SK-N-MC (cell line): ENCODE measurements at regions not wholly inside any gene's neighbourhood (a gene's known extent, or its start where the extent isn't known, plus 50 kb on each side); places are given as distances from the start of the nearest gene placed in this dataset.
A peak's percentile ranks its signal among the peaks of the same experiment; 100 is the strongest.

ENCODE experiments used
- DNase-seq: peaks from one replicate; pipeline ENCODE4 v3.0.0-alpha.2; 2011; ENCODE audit warnings: low read depth, low spot score
- H3K27ac ChIP-seq: fragments of 200-600 bp; sonication (generic); 2 replicates; pipeline ENCODE4 v1.5.1; 2016; ENCODE audit warnings: mixed run types
- H3K36me3 ChIP-seq: fragments of 200-600 bp; sonication (generic); 2 replicates; pipeline ENCODE4 v1.6.1; 2017; ENCODE audit warnings: antibody characterized with exemption, low read length, mixed read lengths; ENCODE audit not compliant: insufficient read depth
- H3K4me3 ChIP-seq: fragments of 200-600 bp; sonication (generic); 2 replicates; pipeline ENCODE4 v1.5.1; 2016
- H3K9ac ChIP-seq: fragments of 200-600 bp; sonication (generic); 2 replicates; pipeline ENCODE4 v1.8.0; 2017; ENCODE audit warnings: mixed run types, mixed read lengths; ENCODE audit not compliant: insufficient read length
- H3K9me3 ChIP-seq: fragments of 200-600 bp; sonication (generic); 2 replicates; pipeline ENCODE4 v1.6.1; 2017; ENCODE audit warnings: low read depth, mild to moderate bottlenecking, antibody characterized with exemption, low read length, moderate library complexity, mixed read lengths
- EZH2 ChIP-seq: fragments of 200-600 bp; sonication (generic); IDR thresholded peaks from one replicate; pipeline ENCODE4 v1.6.1; 2017; ENCODE audit warnings: antibody characterized with exemption
- FOXP2 ChIP-seq: optimal IDR thresholded peaks from 2 replicates; pipeline ENCODE3; 2011; ENCODE audit warnings: mild to moderate bottlenecking, moderate library complexity; ENCODE audit not compliant: insufficient read depth; ENCODE audit errors: extremely low read length, control extremely low read depth
- POLR2AphosphoS5 ChIP-seq: IDR thresholded peaks from 2 replicates; pipeline ENCODE4 v1.6.1; 2012; ENCODE audit warnings: mild to moderate bottlenecking, low read depth, low read length, borderline replicate concordance

GRCh38 chr13:59584101-59584500 lies 579.6 kb downstream of the DIAPH3 start:
- no peak overlapping the region for H3K4me3 ChIP-seq
- no peak overlapping the region for H3K27ac ChIP-seq
- no peak overlapping the region for H3K9ac ChIP-seq
- no peak for TF ChIP-seq POLR2AphosphoS5
- TF ChIP-seq EZH2: no peak
- no peak for TF ChIP-seq FOXP2
- no peak for DNase-seq
- no peaks in the 10 kb centered on the region for H3K9me3 ChIP-seq
- no peaks in the 10 kb centered on the region for H3K36me3 ChIP-seq

GRCh38 chr13:59584761-59585670 lies 578.7 kb downstream of the DIAPH3 start:
- no peak overlapping the region for H3K27ac ChIP-seq
- no peak overlapping the region for H3K4me3 ChIP-seq
- no peaks in the 10 kb centered on the region for H3K9me3 ChIP-seq
- no peaks in the 10 kb centered on the region for H3K36me3 ChIP-seq
- no peak for DNase-seq
- no peak overlapping the region for H3K9ac ChIP-seq
- TF ChIP-seq FOXP2 (no peak), POLR2AphosphoS5 (no peak), EZH2 (no peak)

GRCh38 chr13:59587030-59587429 lies 576.7 kb downstream of the DIAPH3 start:
- no peak overlapping the region for H3K4me3 ChIP-seq
- no peak overlapping the region for H3K9ac ChIP-seq
- no peaks in the 10 kb centered on the region for H3K9me3 ChIP-seq
- no peaks in the 10 kb centered on the region for H3K36me3 ChIP-seq
- no peak overlapping the region for H3K27ac ChIP-seq
- TF ChIP-seq POLR2AphosphoS5 (no peak), EZH2 (no peak), FOXP2 (no peak)
- no peak for DNase-seq

- no peaks in the 10 kb centered on the region for H3K36me3 ChIP-seq
- no peak for TF ChIP-seq POLR2AphosphoS5
- no peak for TF ChIP-seq FOXP2
- no peak for TF ChIP-seq EZH2
- H3K27ac ChIP-seq: no peak overlapping the region
- no peak overlapping the region for H3K4me3 ChIP-seq
- no peak overlapping the region for H3K9ac ChIP-seq
- no peaks in the 10 kb centered on the region for H3K9me3 ChIP-seq
- DNase-seq: no peak
These were observed 575.6 kb downstream of the DIAPH3 start for GRCh38 chr13:59587971-59588716.

GRCh38 chr13:59588717-59589067 lies 575.0 kb downstream of the DIAPH3 start:
- TF ChIP-seq POLR2AphosphoS5: no peak
- no peak for TF ChIP-seq FOXP2
- TF ChIP-seq EZH2: no peak
- no peak overlapping the region for H3K9ac ChIP-seq
- H3K4me3 ChIP-seq: no peak overlapping the region
- H3K36me3 ChIP-seq: no peaks in the 10 kb centered on the region
- H3K27ac ChIP-seq: no peak overlapping the region
- no peaks in the 10 kb centered on the region for H3K9me3 ChIP-seq
- no peak for DNase-seq

- no peaks in the 10 kb centered on the region for H3K36me3 ChIP-seq
- H3K4me3 ChIP-seq: no peak overlapping the region
- H3K9me3 ChIP-seq: peaks cover 2% of the 10 kb centered on the region; the same call in 1 of the 2 replicates
- H3K9ac ChIP-seq: no peak overlapping the region
- DNase-seq: no peak
- TF ChIP-seq FOXP2: no peak
- TF ChIP-seq POLR2AphosphoS5: no peak
- TF ChIP-seq EZH2: no peak
- H3K27ac ChIP-seq: no peak overlapping the region
These were observed 561.7 kb downstream of the DIAPH3 start for GRCh38 chr13:59601993-59602392.

- Histone ChIP-seq H3K27ac (no peak overlapping the region), H3K9me3 (peaks cover 2% of the 10 kb centered on the region; the same call in 1 of the 2 replicates), H3K4me3 (no peak overlapping the region), H3K9ac (no peak overlapping the region), H3K36me3 (no peaks in the 10 kb centered on the region)
- DNase-seq: no peak
- TF ChIP-seq POLR2AphosphoS5 (no peak), EZH2 (no peak), FOXP2 (no peak)
These were observed 560.1 kb downstream of the DIAPH3 start for GRCh38 chr13:59603646-59604045.

GRCh38 chr13:59607172-59607571 lies 556.6 kb downstream of the DIAPH3 start:
- Histone ChIP-seq H3K27ac (peak overlapping the region; percentile 70), H3K9me3 (no peaks in the 10 kb centered on the region), H3K4me3 (peak overlapping the region; percentile 52; the same call in 1 of the 2 replicates), H3K9ac (peak overlapping the region; percentile 39), H3K36me3 (no peaks in the 10 kb centered on the region)
- TF ChIP-seq POLR2AphosphoS5 (no peak), EZH2 (no peak), FOXP2 (no peak)
- DNase-seq: no peak

GRCh38 chr13:59607780-59608233 lies 555.9 kb downstream of the DIAPH3 start:
- Histone ChIP-seq H3K27ac (peak overlapping the region; percentile 70), H3K4me3 (peak overlapping the region; percentile 52), H3K9ac (peak overlapping the region; percentile 8), H3K9me3 (no peaks in the 10 kb centered on the region), H3K36me3 (no peaks in the 10 kb centered on the region)
- TF ChIP-seq EZH2 (no peak), POLR2AphosphoS5 (no peak), FOXP2 (no peak)
- DNase-seq: peak; percentile 53
